GM12874 (cell line): ENCODE measurements at regions not wholly inside any gene's neighbourhood (a gene's known extent, or its start where the extent isn't known, plus 50 kb on each side); places are given as distances from the start of the nearest gene placed in this dataset.

Experiments
- TF ChIP-seq, protein P1 (sequence below): IDR thresholded peaks from 2 replicates; pipeline ENCODE4 v1.5.1; 2011; ENCODE audit warnings: low read depth, mild to moderate bottlenecking, control low read depth, low read length, moderate library complexity; ENCODE audit not compliant: insufficient read depth

DNA sequence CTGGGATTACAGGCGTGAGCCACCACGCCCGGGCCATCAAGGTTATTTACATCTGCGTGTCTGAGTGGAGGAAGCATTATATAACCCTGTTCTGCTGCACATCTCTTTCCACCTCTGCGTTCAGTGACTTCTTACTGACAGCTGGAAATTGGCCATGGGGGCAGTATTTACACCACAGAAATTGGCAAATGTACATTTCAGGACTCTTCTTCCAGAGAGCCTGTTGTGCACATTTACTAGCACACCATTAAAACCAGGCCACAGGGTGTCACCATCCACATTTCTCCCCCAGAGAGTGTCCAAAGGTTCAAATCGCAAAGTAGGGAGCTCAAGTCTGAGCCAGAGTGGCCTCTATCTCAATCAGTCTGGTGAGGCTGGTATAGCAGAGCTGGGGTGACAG is 62.9 kb upstream of the SNX9 start:
- TF ChIP-seq, protein P1, sequence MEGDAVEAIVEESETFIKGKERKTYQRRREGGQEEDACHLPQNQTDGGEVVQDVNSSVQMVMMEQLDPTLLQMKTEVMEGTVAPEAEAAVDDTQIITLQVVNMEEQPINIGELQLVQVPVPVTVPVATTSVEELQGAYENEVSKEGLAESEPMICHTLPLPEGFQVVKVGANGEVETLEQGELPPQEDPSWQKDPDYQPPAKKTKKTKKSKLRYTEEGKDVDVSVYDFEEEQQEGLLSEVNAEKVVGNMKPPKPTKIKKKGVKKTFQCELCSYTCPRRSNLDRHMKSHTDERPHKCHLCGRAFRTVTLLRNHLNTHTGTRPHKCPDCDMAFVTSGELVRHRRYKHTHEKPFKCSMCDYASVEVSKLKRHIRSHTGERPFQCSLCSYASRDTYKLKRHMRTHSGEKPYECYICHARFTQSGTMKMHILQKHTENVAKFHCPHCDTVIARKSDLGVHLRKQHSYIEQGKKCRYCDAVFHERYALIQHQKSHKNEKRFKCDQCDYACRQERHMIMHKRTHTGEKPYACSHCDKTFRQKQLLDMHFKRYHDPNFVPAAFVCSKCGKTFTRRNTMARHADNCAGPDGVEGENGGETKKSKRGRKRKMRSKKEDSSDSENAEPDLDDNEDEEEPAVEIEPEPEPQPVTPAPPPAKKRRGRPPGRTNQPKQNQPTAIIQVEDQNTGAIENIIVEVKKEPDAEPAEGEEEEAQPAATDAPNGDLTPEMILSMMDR, result no peak

DNA sequence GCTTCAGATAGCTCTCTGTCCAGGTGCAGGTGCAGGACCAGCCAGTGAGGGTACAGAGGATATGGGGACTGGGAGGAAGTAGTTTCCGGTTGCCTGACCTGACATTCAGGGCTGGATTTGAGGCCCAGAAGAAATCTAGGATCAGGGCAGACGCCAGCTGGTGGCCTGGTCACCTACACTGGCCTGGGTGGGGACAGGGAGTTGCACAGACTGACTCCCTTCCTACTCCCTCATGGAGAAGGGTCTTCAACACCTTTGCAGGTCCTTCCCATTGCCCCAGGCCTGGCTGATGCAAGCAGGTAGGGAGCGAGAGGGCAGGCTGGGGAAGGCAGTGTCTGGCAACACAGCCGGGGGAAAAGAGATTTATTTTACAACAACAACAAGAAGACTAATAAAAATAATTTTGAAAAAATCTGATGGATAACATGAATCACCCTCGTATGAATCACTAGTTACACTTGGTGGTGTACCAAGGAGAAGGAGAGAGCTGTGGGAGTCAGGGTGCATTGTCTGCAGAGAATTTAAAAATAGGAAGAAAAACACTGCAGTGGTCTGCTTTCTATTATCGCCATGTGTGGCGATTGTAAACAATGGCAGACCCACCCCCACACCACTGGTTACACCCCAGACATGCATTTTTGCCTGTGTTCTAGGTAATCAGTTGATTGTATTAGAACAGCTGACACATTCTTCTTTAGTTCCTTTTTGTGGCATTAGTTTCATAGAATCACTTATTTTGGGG is 62.3 kb upstream of the SNX9 start:
- TF ChIP-seq, protein P1, result no peak

DNA sequence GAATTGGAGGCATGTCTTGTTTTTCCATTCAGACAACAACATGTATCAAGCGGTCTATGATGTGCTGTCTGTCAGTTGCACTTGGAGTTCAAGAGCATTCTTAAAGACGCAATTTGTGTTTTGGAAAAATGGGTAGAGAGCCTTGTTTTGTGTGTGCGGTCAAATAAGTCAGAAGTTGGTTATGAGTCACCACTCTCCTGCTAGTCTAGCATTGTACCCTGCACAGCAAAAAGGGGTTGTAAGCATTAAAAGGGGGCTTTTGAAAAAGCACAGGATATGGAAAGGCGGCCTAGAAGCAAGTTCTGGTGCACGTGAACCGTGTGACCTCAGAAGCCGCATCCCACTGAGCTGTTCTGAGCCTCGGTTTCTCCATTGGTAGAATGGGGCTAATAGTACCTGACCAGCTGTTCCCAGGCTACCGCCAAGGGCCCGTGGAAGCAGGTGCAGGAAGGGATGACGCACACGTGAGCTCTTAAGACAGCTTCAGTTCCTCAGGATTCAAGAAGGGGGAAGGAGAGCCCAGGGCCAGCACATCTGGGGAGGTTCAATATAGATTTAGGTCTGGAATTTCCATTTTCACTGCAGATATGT is 61.6 kb upstream of the SNX9 start:
- TF ChIP-seq, protein P1, result no peak

DNA sequence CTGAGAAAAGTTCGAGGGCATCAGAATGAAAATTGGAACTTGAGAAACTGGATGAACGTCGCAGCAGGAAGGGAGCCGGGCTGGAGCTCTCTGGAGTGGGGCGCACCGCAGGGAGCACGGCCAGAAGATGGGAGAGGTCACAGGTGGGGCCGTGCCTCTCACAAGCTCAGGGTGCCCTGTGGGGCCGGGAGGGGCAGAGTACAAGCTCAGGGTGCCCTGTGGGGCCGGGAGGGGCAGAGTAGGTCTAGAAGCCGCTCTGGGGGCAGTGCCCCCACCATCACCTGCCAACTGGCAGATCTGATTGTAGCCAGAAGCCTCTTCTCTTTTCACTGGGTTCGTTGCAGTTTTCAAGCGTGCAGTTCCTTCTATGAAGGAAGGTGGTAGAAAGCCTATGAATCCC is 61.1 kb upstream of the SNX9 start:
- TF ChIP-seq, protein P1, result no peak

DNA sequence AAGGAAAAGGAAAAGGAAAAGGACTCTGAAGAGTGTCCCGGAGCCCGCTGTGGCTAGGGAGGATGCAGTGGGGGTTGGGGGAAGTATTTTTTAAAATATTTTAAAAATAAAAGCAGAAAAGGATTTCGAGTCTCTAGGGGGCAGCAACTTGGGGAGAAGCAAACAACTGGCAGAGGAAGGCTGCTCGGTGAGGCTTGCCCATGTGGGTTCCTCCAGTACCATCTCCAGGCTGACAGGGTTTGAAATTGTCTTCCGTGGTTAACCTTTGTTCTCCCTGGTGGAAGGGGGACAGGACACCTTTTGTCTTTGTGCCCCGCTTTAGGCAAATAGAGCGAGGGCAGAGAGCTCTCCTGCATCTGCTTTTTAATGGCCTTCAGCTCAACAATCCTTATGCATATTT is 60.4 kb upstream of the SNX9 start:
- TF ChIP-seq, protein P1, result peak; percentile 18; the same call in 1 of the 2 replicates

DNA sequence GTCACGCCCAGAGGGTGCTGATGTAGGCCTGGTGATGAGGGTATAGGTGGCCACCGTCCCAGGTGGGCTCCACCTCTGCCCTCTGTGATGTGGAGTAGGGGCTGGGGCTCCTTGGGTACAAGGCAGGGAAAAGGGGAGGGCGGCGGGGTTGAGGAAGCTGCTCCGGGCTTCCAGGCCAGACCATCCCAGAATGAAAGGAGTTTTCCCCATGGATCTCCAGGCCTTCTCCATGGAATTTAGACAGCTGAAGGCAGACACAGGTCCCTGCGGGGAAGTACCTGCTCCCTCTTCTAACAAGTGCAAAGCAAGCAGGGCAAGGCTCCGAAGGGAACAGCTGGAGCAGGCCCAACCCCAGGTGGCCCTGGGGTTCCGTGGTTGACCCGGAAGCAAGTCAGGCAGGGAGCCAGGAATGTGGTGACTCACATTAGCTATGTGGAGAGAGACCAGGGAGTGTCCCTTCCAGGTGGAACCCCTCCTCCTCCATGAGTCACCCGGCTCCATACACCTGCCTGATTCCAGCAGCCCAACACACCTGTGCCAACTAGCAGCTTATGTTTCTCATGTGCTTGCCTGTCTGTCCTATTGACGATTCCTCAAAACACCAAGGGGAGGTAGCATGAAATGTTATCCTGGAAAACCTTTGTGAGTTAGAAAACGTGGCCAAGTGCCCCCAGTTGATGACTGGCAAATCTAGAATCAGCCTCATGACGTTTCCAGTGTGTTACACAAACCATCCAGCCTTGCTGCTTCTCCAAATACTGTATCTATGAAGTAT is 59.7 kb upstream of the SNX9 start:
- TF ChIP-seq, protein P1, result no peak

DNA sequence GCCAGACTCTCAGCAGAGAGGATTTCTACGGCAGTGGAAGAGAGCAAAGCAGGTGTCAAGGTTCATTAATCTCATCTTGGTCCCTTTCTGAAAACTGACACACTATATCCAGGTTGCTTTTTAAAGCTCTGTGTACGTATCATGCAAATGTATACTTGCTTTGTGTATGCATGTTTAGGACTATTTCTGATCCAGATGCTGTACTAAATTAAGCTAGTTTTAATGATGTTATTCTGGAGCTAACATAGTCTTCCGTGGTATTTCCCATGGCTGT is 59.2 kb upstream of the SNX9 start:
- TF ChIP-seq, protein P1, result no peak
